NCI-H226 (cell line): ENCODE measurements at regions not wholly inside any gene's neighbourhood (a gene's known extent, or its start where the extent isn't known, plus 50 kb on each side); places are given as distances from the start of the nearest gene placed in this dataset.

Experiments used
- DNase-seq: peaks from one replicate; pipeline ENCODE4 v3.0.0-alpha.2; 2015

GRCh38 chr1:228979325-228979699 lies 244.0 kb downstream of the RHOU start:
- DNase-seq: no peak

- no peak for DNase-seq
Observed at GRCh38 chr1:228979774-228980173, 244.5 kb downstream of the RHOU start.

GRCh38 chr1:228980232-228980937 lies 245.1 kb downstream of the RHOU start:
- DNase-seq: no peak

GRCh38 chr1:228982637-228983036 lies 247.4 kb downstream of the RHOU start:
- DNase-seq: no peak

- no peak for DNase-seq
Observed at GRCh38 chr1:228983231-228983660, 248.0 kb downstream of the RHOU start.

- no peak for DNase-seq
Observed at GRCh38 chr1:228983661-228984060, 248.4 kb downstream of the RHOU start.

- DNase-seq: no peak
Observed at GRCh38 chr1:228984107-228984506, 248.8 kb downstream of the RHOU start.

GRCh38 chr1:228984646-228985631 lies 249.7 kb downstream of the RHOU start:
- DNase-seq: no peak

GRCh38 chr1:228985661-228986060 lies 250.4 kb downstream of the RHOU start:
- DNase-seq: no peak

- no peak for DNase-seq
Observed at GRCh38 chr1:228986093-228986904, 251.0 kb downstream of the RHOU start.

GRCh38 chr1:228987286-228987685 lies 252.0 kb downstream of the RHOU start:
- no peak for DNase-seq

GRCh38 chr1:228987736-228988506 lies 252.6 kb downstream of the RHOU start:
- DNase-seq: no peak

GRCh38 chr1:228988664-228989063 lies 253.4 kb downstream of the RHOU start:
- DNase-seq: no peak

GRCh38 chr1:228989176-228989575 lies 253.9 kb downstream of the RHOU start:
- no peak for DNase-seq

GRCh38 chr1:228989676-228989991 lies 254.4 kb downstream of the RHOU start:
- DNase-seq: no peak

GRCh38 chr1:228989992-228990827 lies 254.9 kb downstream of the RHOU start:
- no peak for DNase-seq

GRCh38 chr1:228990906-228991569 lies 255.8 kb downstream of the RHOU start:
- no peak for DNase-seq

GRCh38 chr1:228992044-228992443 lies 256.8 kb downstream of the RHOU start:
- DNase-seq: no peak

GRCh38 chr1:228992907-228993535 lies 257.7 kb downstream of the RHOU start:
- DNase-seq: no peak
